ENCODE measurements at regions not wholly inside any gene's neighbourhood (a gene's known extent, or its start where the extent isn't known, plus 50 kb on each side); places are given as distances from the start of the nearest gene placed in this dataset.
"Not testable (repeated sequence)": the region's sequence is repeated elsewhere in the genome, so short reads cannot be mapped to it uniquely, and the experiment has no call there.

- H3K4me1 ChIP-seq (ENCODE audit: control insufficient read depth, insufficient read depth, low read length) = peaks cover 20% of the 10 kb centered on the region
- H3K4me3 ChIP-seq (ENCODE audit: low read length); H3K9me3 ChIP-seq (replicated peaks; ENCODE audit: control insufficient read depth, low read depth, low read length); H3K27ac ChIP-seq (ENCODE audit: low read length); H3K27me3 ChIP-seq (ENCODE audit: control insufficient read depth, insufficient read depth, low read length); H3K36me3 ChIP-seq (ENCODE audit: control insufficient read depth, insufficient read depth, low read length); DNase-seq: not testable (repeated sequence)
- WGBS (ENCODE audit: insufficient coverage) = no CpG with 5 or more reads among the region's 4 CpGs
Measured at GRCh38 chr2:216929338-216929737, 69.5 kb upstream of the TNP1 start.

GRCh38 chr2:216927163-216927562 is 67.3 kb upstream of the TNP1 start:
- no peak overlapping the region for H3K27ac ChIP-seq (ENCODE audit: low read length)
- peak; percentile 40 for DNase-seq
- no peaks in the 10 kb centered on the region for H3K9me3 ChIP-seq (replicated peaks; ENCODE audit: control insufficient read depth, low read depth, low read length)
- H3K4me3 ChIP-seq (ENCODE audit: low read length) = no peak overlapping the region
- H3K4me1 ChIP-seq (ENCODE audit: control insufficient read depth, insufficient read depth, low read length) = peaks cover 17% of the 10 kb centered on the region
- H3K27me3 ChIP-seq (ENCODE audit: control insufficient read depth, insufficient read depth, low read length) = no peaks in the 10 kb centered on the region
- no peaks in the 10 kb centered on the region for H3K36me3 ChIP-seq (ENCODE audit: control insufficient read depth, insufficient read depth, low read length)
- 8% methylated on average over 3 of the region's 5 CpGs for WGBS (ENCODE audit: insufficient coverage)

GRCh38 chr2:216925636-216926366 is 65.9 kb upstream of the TNP1 start:
- no peak overlapping the region for H3K4me3 ChIP-seq (ENCODE audit: low read length)
- no peaks in the 10 kb centered on the region for H3K9me3 ChIP-seq (replicated peaks; ENCODE audit: control insufficient read depth, low read depth, low read length)
- WGBS (ENCODE audit: insufficient coverage) = 58% methylated on average over 2 of the region's 6 CpGs
- DNase-seq = no peak
- H3K27me3 ChIP-seq (ENCODE audit: control insufficient read depth, insufficient read depth, low read length) = no peaks in the 10 kb centered on the region
- H3K36me3 ChIP-seq (ENCODE audit: control insufficient read depth, insufficient read depth, low read length) = no peaks in the 10 kb centered on the region
- no peak overlapping the region for H3K27ac ChIP-seq (ENCODE audit: low read length)
- H3K4me1 ChIP-seq (ENCODE audit: control insufficient read depth, insufficient read depth, low read length) = peaks cover 24% of the 10 kb centered on the region

- WGBS (ENCODE audit: insufficient coverage) = 80% methylated on average over 1 of the region's 4 CpGs
- Histone ChIP-seq H3K4me1 (ENCODE audit: control insufficient read depth, insufficient read depth, low read length) (peaks cover 32% of the 10 kb centered on the region), H3K27me3 (ENCODE audit: control insufficient read depth, insufficient read depth, low read length) (no peaks in the 10 kb centered on the region), H3K27ac (ENCODE audit: low read length) (no peak overlapping the region), H3K4me3 (ENCODE audit: low read length) (no peak overlapping the region), H3K9me3 (replicated peaks; ENCODE audit: control insufficient read depth, low read depth, low read length) (no peaks in the 10 kb centered on the region), H3K36me3 (ENCODE audit: control insufficient read depth, insufficient read depth, low read length) (no peaks in the 10 kb centered on the region)
- no peak for DNase-seq
Measured at GRCh38 chr2:216925006-216925405, 65.1 kb upstream of the TNP1 start.

- H3K27me3 ChIP-seq (ENCODE audit: control insufficient read depth, insufficient read depth, low read length) = no peaks in the 10 kb centered on the region
- WGBS (ENCODE audit: insufficient coverage) = 100% methylated on average over 1 of the region's 3 CpGs
- peaks cover 39% of the 10 kb centered on the region for H3K4me1 ChIP-seq (ENCODE audit: control insufficient read depth, insufficient read depth, low read length)
- no peak for DNase-seq
- H3K36me3 ChIP-seq (ENCODE audit: control insufficient read depth, insufficient read depth, low read length) = no peaks in the 10 kb centered on the region
- H3K27ac ChIP-seq (ENCODE audit: low read length) = no peak overlapping the region
- no peak overlapping the region for H3K4me3 ChIP-seq (ENCODE audit: low read length)
- H3K9me3 ChIP-seq (replicated peaks; ENCODE audit: control insufficient read depth, low read depth, low read length) = peaks cover 4% of the 10 kb centered on the region
Measured at GRCh38 chr2:216923706-216924105, 63.8 kb upstream of the TNP1 start.

- peak; percentile 58 for DNase-seq
- Histone ChIP-seq H3K4me3 (ENCODE audit: low read length) (no peak overlapping the region), H3K27me3 (ENCODE audit: control insufficient read depth, insufficient read depth, low read length) (no peaks in the 10 kb centered on the region), H3K27ac (ENCODE audit: low read length) (no peak overlapping the region), H3K4me1 (ENCODE audit: control insufficient read depth, insufficient read depth, low read length) (peaks cover 48% of the 10 kb centered on the region), H3K9me3 (replicated peaks; ENCODE audit: control insufficient read depth, low read depth, low read length) (peaks cover 4% of the 10 kb centered on the region), H3K36me3 (ENCODE audit: control insufficient read depth, insufficient read depth, low read length) (no peaks in the 10 kb centered on the region)
- WGBS (ENCODE audit: insufficient coverage) = no CpG with 5 or more reads among the region's 6 CpGs
Measured at GRCh38 chr2:216922175-216922780, 62.4 kb upstream of the TNP1 start.

GRCh38 chr2:216920937-216921456 is 61.1 kb upstream of the TNP1 start:
- H3K27ac ChIP-seq (ENCODE audit: low read length) = peak overlapping the region; percentile 79
- DNase-seq = peak; percentile 63
- peaks cover 4% of the 10 kb centered on the region for H3K9me3 ChIP-seq (replicated peaks; ENCODE audit: control insufficient read depth, low read depth, low read length)
- no peaks in the 10 kb centered on the region for H3K36me3 ChIP-seq (ENCODE audit: control insufficient read depth, insufficient read depth, low read length)
- H3K4me1 ChIP-seq (ENCODE audit: control insufficient read depth, insufficient read depth, low read length) = peaks cover 43% of the 10 kb centered on the region
- H3K4me3 ChIP-seq (ENCODE audit: low read length) = no peak overlapping the region
- no peaks in the 10 kb centered on the region for H3K27me3 ChIP-seq (ENCODE audit: control insufficient read depth, insufficient read depth, low read length)
- WGBS (ENCODE audit: insufficient coverage) = 67% methylated on average over 7 of the region's 10 CpGs

- 55% methylated on average over 4 of the region's 8 CpGs for WGBS (ENCODE audit: insufficient coverage)
- H3K27me3 ChIP-seq (ENCODE audit: control insufficient read depth, insufficient read depth, low read length) = no peaks in the 10 kb centered on the region
- H3K27ac ChIP-seq (ENCODE audit: low read length) = peak overlapping the region; percentile 79
- H3K9me3 ChIP-seq (replicated peaks; ENCODE audit: control insufficient read depth, low read depth, low read length) = peaks cover 4% of the 10 kb centered on the region
- H3K4me3 ChIP-seq (ENCODE audit: low read length) = no peak overlapping the region
- peaks cover 43% of the 10 kb centered on the region for H3K4me1 ChIP-seq (ENCODE audit: control insufficient read depth, insufficient read depth, low read length)
- no peaks in the 10 kb centered on the region for H3K36me3 ChIP-seq (ENCODE audit: control insufficient read depth, insufficient read depth, low read length)
- peak; percentile 50 for DNase-seq
Measured at GRCh38 chr2:216920143-216920876, 60.4 kb upstream of the TNP1 start.

- H3K4me1 ChIP-seq (ENCODE audit: control insufficient read depth, insufficient read depth, low read length) = peaks cover 40% of the 10 kb centered on the region
- no peak overlapping the region for H3K27ac ChIP-seq (ENCODE audit: low read length)
- peak; percentile 85 for DNase-seq
- peaks cover 4% of the 10 kb centered on the region for H3K9me3 ChIP-seq (replicated peaks; ENCODE audit: control insufficient read depth, low read depth, low read length)
- 47% methylated on average over 4 of the region's 6 CpGs for WGBS (ENCODE audit: insufficient coverage)
- H3K36me3 ChIP-seq (ENCODE audit: control insufficient read depth, insufficient read depth, low read length) = no peaks in the 10 kb centered on the region
- H3K27me3 ChIP-seq (ENCODE audit: control insufficient read depth, insufficient read depth, low read length) = no peaks in the 10 kb centered on the region
- H3K4me3 ChIP-seq (ENCODE audit: low read length) = no peak overlapping the region
Measured at GRCh38 chr2:216918088-216918680, 58.3 kb upstream of the TNP1 start.

Data from muscle of leg (tissue), 3 donors.